CD4-positive, CD25-positive, alpha-beta regulatory T cell (primary cell): ENCODE measurements at regions not wholly inside any gene's neighbourhood (a gene's known extent, or its start where the extent isn't known, plus 50 kb on each side); places are given as distances from the start of the nearest gene placed in this dataset.

ENCODE experiments used
- ATAC-seq, 2 donors: fragments of 150-1000 bp; cut with Tn5 transposase; one replicate each; pipeline ENCODE4 v1.10.0; 2021; ENCODE audit warnings: low read depth in 2 of 2, moderate number of reproducible peaks in 2 of 2, moderate library complexity in 1 of 2
- DNase-seq, 3 donors: peaks; one replicate each; pipeline versions ENCODE4 v3.0.0 to v3.0.0-alpha.2; 2012 to 2022; ENCODE audit warnings: mixed read lengths in 1 of 3
- H3K27ac ChIP-seq: one replicate; pipeline ENCODE4 v1.7.0; 2013; ENCODE audit warnings: mild to moderate bottlenecking, low read length; ENCODE audit not compliant: insufficient read depth, poor library complexity, severe bottlenecking
- H3K27me3 ChIP-seq: one replicate; pipeline ENCODE4 v1.7.0; 2013; ENCODE audit warnings: low read length; ENCODE audit not compliant: control insufficient read depth, insufficient read depth
- H3K36me3 ChIP-seq: one replicate; pipeline ENCODE4 v1.7.0; 2013; ENCODE audit warnings: mild to moderate bottlenecking, low read length, moderate library complexity; ENCODE audit not compliant: control insufficient read depth, insufficient read depth
- H3K4me1 ChIP-seq: 2 replicates; pipeline ENCODE4 v1.7.0; 2013; ENCODE audit warnings: mild to moderate bottlenecking, low read length; ENCODE audit not compliant: insufficient read depth, control insufficient read depth, poor library complexity, severe bottlenecking
- H3K4me3 ChIP-seq: one replicate; pipeline ENCODE4 v1.7.0; 2013; ENCODE audit warnings: low read depth, mild to moderate bottlenecking, low read length, moderate library complexity
- H3K9me3 ChIP-seq, 2 experiments: 1 replicate in 1 of 2; 2 replicates in 1 of 2; pipeline ENCODE4 v1.7.0; 2013; ENCODE audit warnings: low read length in 2 of 2, mild to moderate bottlenecking in 1 of 2, moderate library complexity in 1 of 2; ENCODE audit not compliant: control insufficient read depth in 2 of 2
- H3K27ac Mint-ChIP-seq, 3 donors: one replicate each; pipeline ENCODE4 v1.8.0; 2020 to 2022; ENCODE audit warnings: mild to moderate bottlenecking in 3 of 3, mixed read lengths in 3 of 3, moderate library complexity in 2 of 3
- H3K27me3 Mint-ChIP-seq: one replicate; pipeline ENCODE4 v1.8.0; 2022; ENCODE audit warnings: mild to moderate bottlenecking, mixed read lengths
- H3K36me3 Mint-ChIP-seq: one replicate; pipeline ENCODE4 v1.8.0; 2020; ENCODE audit warnings: mixed read lengths
- H3K4me1 Mint-ChIP-seq, 4 donors: one replicate each; pipeline ENCODE4 v1.8.0; 2020 to 2022; ENCODE audit warnings: mixed read lengths in 4 of 4, mild to moderate bottlenecking in 1 of 4
- H3K4me3 Mint-ChIP-seq, 4 donors: one replicate each; pipeline ENCODE4 v1.8.0; 2020 to 2022; ENCODE audit warnings: mild to moderate bottlenecking in 4 of 4, mixed read lengths in 4 of 4, moderate library complexity in 3 of 4
- H3K9me3 Mint-ChIP-seq, 7 donors: one replicate each; pipeline ENCODE4 v1.8.0; 2020 to 2022; ENCODE audit warnings: mixed read lengths in 7 of 7, mild to moderate bottlenecking in 3 of 7, moderate library complexity in 2 of 7

GRCh38 chr2:122150524-122151280 is 395.3 kb downstream of the TSN start:
- ATAC-seq (no peak), DNase-seq (no peak)
- Mint-ChIP-seq H3K9me3 (peaks cover 0 to 4% (median 0%) of the 10 kb centered on the region in 7 donors), H3K27me3 (peaks cover 1% of the 10 kb centered on the region), H3K4me1 (no peaks in the 10 kb centered on the region), H3K27ac (no peak overlapping the region), H3K4me3 (no peak overlapping the region), H3K36me3 (no peaks in the 10 kb centered on the region)
- H3K9me3 ChIP-seq = no peaks in the 10 kb centered on the region
- H3K4me3 ChIP-seq = no peak overlapping the region
- H3K27me3 ChIP-seq = no peaks in the 10 kb centered on the region
- H3K36me3 ChIP-seq = no peaks in the 10 kb centered on the region
- no peaks in the 10 kb centered on the region for H3K4me1 ChIP-seq
- no peak overlapping the region for H3K27ac ChIP-seq

- ATAC-seq = no peak
- no peak overlapping the region for H3K27ac ChIP-seq
- no peaks in the 10 kb centered on the region for H3K9me3 ChIP-seq
- H3K27me3 ChIP-seq = no peaks in the 10 kb centered on the region
- no peaks in the 10 kb centered on the region for H3K4me1 ChIP-seq
- no peak for DNase-seq
- H3K36me3 ChIP-seq = no peaks in the 10 kb centered on the region
- Mint-ChIP-seq H3K27me3 (peaks cover 4% of the 10 kb centered on the region), H3K36me3 (no peaks in the 10 kb centered on the region), H3K27ac (no peak overlapping the region), H3K9me3 (peaks cover 0 to 4% (median 0%) of the 10 kb centered on the region in 7 donors), H3K4me3 (no peak overlapping the region), H3K4me1 (no peaks in the 10 kb centered on the region)
- no peak overlapping the region for H3K4me3 ChIP-seq
These were observed 397.1 kb downstream of the TSN start for GRCh38 chr2:122152571-122152970.

- DNase-seq = no peak
- H3K27ac ChIP-seq = no peak overlapping the region
- H3K36me3 ChIP-seq = no peaks in the 10 kb centered on the region
- Mint-ChIP-seq H3K27me3 (peaks cover 4% of the 10 kb centered on the region), H3K27ac (no peak overlapping the region), H3K4me3 (no peak overlapping the region), H3K36me3 (no peaks in the 10 kb centered on the region), H3K4me1 (no peaks in the 10 kb centered on the region), H3K9me3 (peaks cover 0 to 2% (median 0%) of the 10 kb centered on the region in 7 donors)
- no peaks in the 10 kb centered on the region for H3K9me3 ChIP-seq
- ATAC-seq = no peak
- no peaks in the 10 kb centered on the region for H3K27me3 ChIP-seq
- H3K4me3 ChIP-seq = no peak overlapping the region
- H3K4me1 ChIP-seq = no peaks in the 10 kb centered on the region
These were observed 400.9 kb downstream of the TSN start for GRCh38 chr2:122156176-122156890.

- H3K9me3 ChIP-seq = no peaks in the 10 kb centered on the region
- H3K36me3 Mint-ChIP-seq = no peaks in the 10 kb centered on the region
- no peak overlapping the region for H3K27ac Mint-ChIP-seq
- no peaks in the 10 kb centered on the region for H3K4me1 Mint-ChIP-seq
- H3K36me3 ChIP-seq = no peaks in the 10 kb centered on the region
- no peak overlapping the region for H3K4me3 ChIP-seq
- H3K27me3 Mint-ChIP-seq = peaks cover 4% of the 10 kb centered on the region
- ATAC-seq (no peak), DNase-seq (no peak)
- no peaks in the 10 kb centered on the region for H3K4me1 ChIP-seq
- H3K9me3 Mint-ChIP-seq = peaks cover 0 to 2% (median 0%) of the 10 kb centered on the region in 7 donors
- H3K27me3 ChIP-seq = no peaks in the 10 kb centered on the region
- no peak overlapping the region for H3K27ac ChIP-seq
- H3K4me3 Mint-ChIP-seq = no peak overlapping the region
These were observed 401.7 kb downstream of the TSN start for GRCh38 chr2:122157158-122157557.

GRCh38 chr2:122163617-122164016 is 408.2 kb downstream of the TSN start:
- H3K36me3 Mint-ChIP-seq = no peaks in the 10 kb centered on the region
- Histone ChIP-seq H3K9me3 (no peaks in the 10 kb centered on the region), H3K4me3 (no peak overlapping the region), H3K27me3 (no peaks in the 10 kb centered on the region), H3K27ac (no peak overlapping the region), H3K36me3 (no peaks in the 10 kb centered on the region), H3K4me1 (no peaks in the 10 kb centered on the region)
- ATAC-seq (no peak), DNase-seq (no peak)
- no peak overlapping the region for H3K4me3 Mint-ChIP-seq
- H3K27ac Mint-ChIP-seq = no peak overlapping the region
- H3K9me3 Mint-ChIP-seq = peaks cover 0 to 4% (median 0%) of the 10 kb centered on the region in 7 donors
- H3K27me3 Mint-ChIP-seq = no peaks in the 10 kb centered on the region
- H3K4me1 Mint-ChIP-seq = no peaks in the 10 kb centered on the region

- Mint-ChIP-seq H3K36me3 (no peaks in the 10 kb centered on the region), H3K4me1 (no peaks in the 10 kb centered on the region)
- H3K36me3 ChIP-seq = no peaks in the 10 kb centered on the region
These were observed 409.5 kb downstream of the TSN start for GRCh38 chr2:122164964-122165363.

GRCh38 chr2:122166820-122167219 is 411.4 kb downstream of the TSN start:
- ATAC-seq (no peak), DNase-seq (no peak)
- Histone ChIP-seq H3K27ac (no peak overlapping the region), H3K36me3 (no peaks in the 10 kb centered on the region), H3K4me3 (no peak overlapping the region), H3K27me3 (no peaks in the 10 kb centered on the region), H3K4me1 (no peaks in the 10 kb centered on the region), H3K9me3 (no peaks in the 10 kb centered on the region)
- H3K36me3 Mint-ChIP-seq = no peaks in the 10 kb centered on the region
- H3K4me3 Mint-ChIP-seq = no peak overlapping the region
- H3K9me3 Mint-ChIP-seq = peaks cover 0 to 4% (median 0%) of the 10 kb centered on the region in 7 donors
- H3K27ac Mint-ChIP-seq = no peak overlapping the region
- no peaks in the 10 kb centered on the region for H3K4me1 Mint-ChIP-seq
- no peaks in the 10 kb centered on the region for H3K27me3 Mint-ChIP-seq

More at GRCh38 chr2:122164964-122165363, 409.5 kb downstream of the TSN start:
- no peaks in the 10 kb centered on the region for H3K27me3 Mint-ChIP-seq
- Histone ChIP-seq H3K27me3 (no peaks in the 10 kb centered on the region), H3K27ac (no peak overlapping the region), H3K4me1 (no peaks in the 10 kb centered on the region), H3K4me3 (no peak overlapping the region), H3K9me3 (no peaks in the 10 kb centered on the region)
- DNase-seq (no peak), ATAC-seq (no peak)
- H3K27ac Mint-ChIP-seq = no peak overlapping the region
- no peak overlapping the region for H3K4me3 Mint-ChIP-seq
- peaks cover 0 to 4% (median 0%) of the 10 kb centered on the region in 7 donors for H3K9me3 Mint-ChIP-seq

GRCh38 chr2:122167515-122167914 is 412.1 kb downstream of the TSN start:
- ATAC-seq (no peak), DNase-seq (no peak)
- Mint-ChIP-seq H3K36me3 (no peaks in the 10 kb centered on the region), H3K27me3 (no peaks in the 10 kb centered on the region), H3K27ac (no peak overlapping the region), H3K9me3 (peaks cover 0 to 3% (median 0%) of the 10 kb centered on the region in 7 donors), H3K4me1 (no peaks in the 10 kb centered on the region), H3K4me3 (no peak overlapping the region)
- H3K36me3 ChIP-seq = no peaks in the 10 kb centered on the region
- H3K27me3 ChIP-seq = no peaks in the 10 kb centered on the region
- no peaks in the 10 kb centered on the region for H3K4me1 ChIP-seq
- no peaks in the 10 kb centered on the region for H3K9me3 ChIP-seq
- no peak overlapping the region for H3K27ac ChIP-seq
- no peak overlapping the region for H3K4me3 ChIP-seq
